GM21717 (cell line): ENCODE measurements at regions not wholly inside any gene's neighbourhood (a gene's known extent, or its start where the extent isn't known, plus 50 kb on each side); places are given as distances from the start of the nearest gene placed in this dataset.

Experiments
- ATAC-seq: cut with Tn5 transposase; IDR thresholded peaks from one replicate; pipeline ENCODE4 v1.9.1; 2021; ENCODE audit warnings: mild to moderate bottlenecking, moderate library complexity; ENCODE audit not compliant: unreplicated experiment

GRCh38 chr1:79859212-79859948, 852.9 kb upstream of the ADGRL4 start:
- ATAC-seq = no peak

DNA sequence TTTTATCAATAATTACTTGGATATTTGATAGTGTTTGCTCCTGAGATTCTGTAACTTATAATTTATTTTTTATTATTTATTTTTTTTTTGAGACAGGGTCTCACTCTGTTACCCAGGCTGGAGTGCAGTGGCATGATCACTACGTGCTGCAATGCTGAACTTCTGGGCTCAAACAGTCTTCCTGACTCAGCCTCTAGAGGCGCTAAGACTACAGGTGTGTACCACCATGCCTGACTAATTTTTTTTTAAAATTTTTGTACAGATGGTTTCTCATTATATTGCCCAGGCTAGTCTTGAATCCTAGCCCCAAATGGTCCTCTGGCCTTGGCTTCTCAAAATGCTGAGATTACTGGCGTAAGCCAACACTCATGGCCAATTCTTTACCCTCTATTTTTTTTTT, 845.5 kb upstream of the ADGRL4 start:
- peak; percentile 58 for ATAC-seq

DNA sequence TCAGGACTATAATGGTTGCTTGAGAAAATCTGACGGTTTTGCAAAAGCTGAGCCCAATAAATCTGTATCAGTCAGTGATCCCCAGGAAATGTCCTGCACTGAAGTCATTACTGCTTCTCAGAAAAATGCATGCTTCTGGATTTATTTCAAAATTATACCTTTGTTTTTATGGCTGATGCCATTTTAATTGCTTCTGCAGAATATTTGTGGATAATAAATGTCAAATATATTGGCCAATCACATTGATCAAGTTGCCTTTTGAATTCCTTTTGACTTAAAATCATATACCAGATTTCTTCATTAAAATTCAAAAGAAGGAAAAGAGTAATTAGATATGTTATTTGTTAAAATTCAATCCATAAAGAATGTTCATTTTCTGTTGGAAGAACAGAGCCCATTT, 842.9 kb upstream of the ADGRL4 start:
- no peak for ATAC-seq

DNA sequence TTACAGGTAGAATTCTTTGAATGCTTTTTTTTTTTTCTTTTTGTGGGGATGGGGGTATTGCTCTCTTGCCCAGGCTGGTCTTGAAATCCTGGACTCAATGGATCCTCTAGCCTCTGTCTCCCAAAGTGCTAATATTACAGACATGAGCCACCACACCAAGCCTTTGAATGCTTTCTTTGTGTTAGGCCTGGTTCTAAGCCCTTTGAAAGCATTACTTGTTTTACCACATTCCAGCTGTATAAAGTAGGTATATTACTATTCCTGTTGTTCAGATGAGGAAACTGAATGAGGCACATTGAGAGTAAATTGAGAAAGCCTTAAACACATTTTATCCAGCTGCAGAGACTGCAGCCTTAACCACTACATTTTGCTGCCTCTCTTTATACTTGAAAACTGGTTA, 841.8 kb upstream of the ADGRL4 start:
- no peak for ATAC-seq

GRCh38 chr1:79847700-79848099, 841.2 kb upstream of the ADGRL4 start:
- no peak for ATAC-seq

DNA sequence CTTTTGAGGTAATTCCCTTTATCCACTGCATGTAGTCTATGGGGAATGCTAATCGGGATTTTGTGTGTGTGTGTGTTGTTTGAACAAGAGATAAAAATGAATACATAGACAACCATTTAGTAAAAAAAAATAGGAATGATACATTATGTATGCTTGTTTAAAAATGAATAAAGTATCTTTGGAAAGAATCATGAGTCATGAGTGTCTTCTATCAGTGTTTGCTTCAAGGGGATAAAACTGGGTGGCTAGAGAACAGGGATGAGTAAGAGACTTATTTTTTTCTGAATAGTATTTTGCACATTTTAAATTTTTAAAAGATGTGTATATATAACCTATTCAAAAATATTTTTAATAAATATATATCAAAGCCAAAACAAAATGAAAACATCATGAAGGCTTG, 839.4 kb upstream of the ADGRL4 start:
- no peak for ATAC-seq

GRCh38 chr1:79842811-79843210, 836.3 kb upstream of the ADGRL4 start:
- no peak for ATAC-seq

GRCh38 chr1:79839882-79840281, 833.4 kb upstream of the ADGRL4 start:
- ATAC-seq = no peak

DNA sequence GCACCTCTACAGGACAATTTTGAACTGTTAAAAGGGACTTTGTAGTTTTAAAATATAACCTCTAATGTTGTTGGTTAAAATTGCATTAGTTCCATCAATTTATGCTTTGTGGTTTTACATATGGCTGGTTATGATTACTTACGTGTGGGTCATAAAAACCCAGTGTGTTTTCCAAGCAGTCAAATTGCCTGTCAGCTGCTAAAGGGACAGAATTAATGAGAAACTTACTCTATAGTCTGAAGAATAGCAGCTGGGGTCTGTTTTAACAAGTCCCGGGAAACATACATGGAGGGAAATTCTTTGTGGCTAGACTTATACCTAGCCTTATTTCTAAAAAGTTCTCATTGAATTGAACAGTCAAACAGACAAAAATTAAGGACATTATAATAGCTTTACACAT, 820.9 kb upstream of the ADGRL4 start:
- no peak for ATAC-seq

DNA sequence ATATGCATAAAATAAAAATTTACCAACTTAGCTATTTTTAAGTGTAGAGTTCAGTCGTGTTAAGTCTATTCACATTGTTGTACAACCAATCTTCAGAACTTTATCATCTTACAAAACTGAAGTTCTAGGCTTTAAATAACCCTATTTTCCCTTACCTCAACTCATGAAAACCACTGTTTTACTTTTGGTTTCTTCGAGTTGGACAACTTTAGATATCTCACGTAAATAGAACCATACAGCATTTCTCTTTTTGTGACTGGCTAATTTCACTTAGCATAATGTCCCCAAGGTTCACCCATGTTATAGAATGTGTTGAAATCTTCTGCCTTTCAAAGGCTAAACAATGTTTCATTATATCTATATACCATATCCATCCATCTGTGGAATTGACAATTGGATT, 819.0 kb upstream of the ADGRL4 start:
- no peak for ATAC-seq

DNA sequence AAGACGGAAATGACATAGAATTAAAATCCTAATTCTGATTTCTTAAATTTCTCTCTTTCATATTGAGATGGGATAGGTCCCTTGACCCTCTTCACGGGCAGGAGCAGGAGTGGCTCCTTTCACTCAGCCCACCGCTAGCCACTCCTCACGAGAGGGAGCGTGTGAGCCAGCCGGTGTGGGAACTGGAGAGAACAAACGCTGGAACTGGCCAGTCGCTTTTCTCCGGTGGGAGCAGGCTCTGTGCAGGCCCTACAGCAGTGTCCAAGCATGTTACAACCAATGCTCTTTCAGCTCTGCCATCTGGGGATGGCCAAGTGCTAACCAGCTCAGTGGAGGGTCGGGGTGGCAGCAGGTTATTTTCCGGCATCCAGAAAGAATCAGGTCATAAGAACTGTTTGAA, 815.5 kb upstream of the ADGRL4 start:
- no peak for ATAC-seq

DNA sequence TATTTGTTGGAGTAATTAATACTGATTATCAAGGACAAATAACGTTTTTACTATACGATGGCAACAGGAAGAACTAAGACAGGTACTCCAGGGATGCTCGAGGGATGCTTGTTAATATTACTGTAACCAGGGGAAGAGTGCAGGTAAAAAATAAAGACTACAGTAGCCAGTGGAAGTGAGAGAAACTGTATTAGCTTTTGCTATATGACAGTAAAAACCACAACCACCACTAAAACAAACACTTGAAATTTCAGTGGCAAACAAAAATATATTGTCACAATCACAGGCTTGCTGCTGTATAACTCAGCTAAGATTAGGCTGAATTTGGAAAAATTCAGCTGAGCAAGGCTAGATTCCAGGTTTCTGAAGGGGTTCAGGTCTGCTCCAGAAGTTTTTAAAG, 812.6 kb upstream of the ADGRL4 start:
- no peak for ATAC-seq

DNA sequence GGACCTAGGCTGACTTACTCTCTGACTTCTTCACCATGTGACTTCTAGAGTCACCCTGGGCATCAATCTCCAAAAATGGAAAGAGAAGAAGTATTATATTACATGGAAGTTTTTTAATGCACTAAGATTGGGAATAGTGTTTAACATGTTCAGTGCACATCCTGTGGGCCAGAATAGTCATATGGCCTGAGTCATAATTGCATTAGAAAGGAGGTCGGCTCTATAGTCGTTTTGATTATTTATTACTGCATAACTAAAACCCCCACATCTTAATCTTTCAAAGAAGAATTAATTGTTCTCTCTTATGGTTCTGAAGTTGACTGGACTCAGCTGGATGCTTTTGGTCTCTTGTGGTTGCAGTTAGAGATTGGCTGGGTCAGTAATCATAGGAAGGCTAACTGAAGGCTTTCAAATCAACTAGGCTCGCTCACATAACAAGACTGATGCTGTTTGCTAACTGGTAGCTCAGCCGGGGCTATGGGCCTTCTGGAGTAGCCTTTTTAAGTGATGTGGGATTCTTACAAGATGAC, 810.6 kb upstream of the ADGRL4 start:
- no peak for ATAC-seq

DNA sequence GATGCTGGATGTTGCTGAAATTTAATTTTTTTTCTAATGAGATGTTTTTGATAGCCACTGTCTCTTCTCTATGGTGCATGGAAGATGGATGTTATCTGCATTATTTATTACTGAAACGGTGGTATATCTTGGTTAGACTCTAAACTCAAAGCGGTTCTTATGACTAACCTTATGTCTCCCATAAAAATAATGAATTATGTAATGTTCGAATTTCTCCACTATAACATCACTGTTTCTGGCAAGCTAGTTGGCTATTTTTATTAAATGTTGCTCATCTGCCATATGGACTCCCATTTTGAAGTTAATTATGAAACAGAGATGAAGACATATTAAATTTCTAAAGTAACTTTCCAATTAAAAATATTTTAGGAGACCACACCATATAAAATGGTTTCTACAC, 808.6 kb upstream of the ADGRL4 start:
- no peak for ATAC-seq

DNA sequence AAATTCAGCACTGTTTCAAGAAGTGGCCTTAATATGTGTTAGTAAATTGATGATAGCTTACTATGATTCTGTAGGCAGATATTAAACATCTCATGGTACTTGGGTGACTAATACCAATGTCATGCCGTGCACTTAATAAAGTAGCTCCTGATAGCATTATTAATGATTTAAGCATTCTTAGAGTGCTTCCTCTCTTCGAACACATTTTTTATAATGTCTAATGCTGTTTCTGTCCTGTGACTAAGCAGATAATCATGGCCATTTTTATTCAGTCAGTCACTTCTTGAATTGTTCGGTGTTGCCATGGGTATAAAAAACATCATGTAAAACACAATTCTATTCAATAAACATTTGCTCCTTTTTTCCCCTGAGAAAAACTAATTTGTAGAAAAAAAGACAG, 804.6 kb upstream of the ADGRL4 start:
- no peak for ATAC-seq

DNA sequence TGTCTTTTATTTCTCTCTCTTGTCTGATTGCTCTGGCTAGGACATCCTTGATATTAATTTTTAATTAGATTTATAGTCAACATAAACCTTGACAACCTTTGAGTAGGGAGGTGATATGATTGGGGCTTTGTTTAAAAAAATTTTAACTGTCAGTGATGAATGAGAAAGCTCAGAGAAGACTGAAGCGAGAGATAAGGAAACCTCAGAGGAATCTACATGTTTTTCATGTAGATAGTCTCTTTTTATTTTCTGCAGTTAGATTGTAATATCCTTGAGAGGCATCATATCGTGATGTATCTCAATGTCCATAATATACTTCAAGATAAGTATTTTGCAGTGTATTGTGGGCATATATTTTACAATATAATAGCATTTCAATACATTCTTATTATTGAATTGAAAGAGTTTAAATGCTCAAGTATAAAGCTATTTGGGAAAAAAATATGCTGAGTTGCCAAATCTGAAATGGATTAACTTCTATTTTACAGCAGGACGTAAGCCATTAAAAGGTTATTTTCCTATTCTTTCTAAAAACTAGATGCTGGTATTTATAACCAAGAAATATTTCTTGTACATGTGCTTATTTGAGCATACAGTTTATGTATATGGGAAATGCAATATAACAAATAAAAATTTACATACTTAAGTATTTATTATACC, 802.4 kb upstream of the ADGRL4 start:
- no peak for ATAC-seq

DNA sequence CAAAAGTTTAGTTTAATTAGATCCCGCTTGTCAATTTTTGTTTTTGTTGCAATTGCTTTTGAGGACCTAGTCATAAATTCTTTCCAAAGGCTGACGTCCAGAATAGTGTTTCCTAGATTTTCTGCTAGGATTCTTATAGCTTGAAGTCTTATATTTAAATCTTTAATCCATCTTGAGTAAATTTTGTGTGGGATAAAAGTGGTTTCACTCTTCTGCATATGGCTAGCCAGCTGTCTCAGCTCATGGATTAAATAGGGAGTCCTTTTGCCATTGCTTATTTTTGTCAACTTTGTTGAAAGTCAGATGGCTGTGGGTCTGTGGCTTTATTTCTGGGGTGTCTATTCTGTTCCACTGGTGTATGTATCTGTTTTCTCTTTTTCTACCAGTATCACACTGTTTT, 801.3 kb upstream of the ADGRL4 start:
- no peak for ATAC-seq

GRCh38 chr1:79797487-79797886, 791.0 kb upstream of the ADGRL4 start:
- no peak for ATAC-seq

DNA sequence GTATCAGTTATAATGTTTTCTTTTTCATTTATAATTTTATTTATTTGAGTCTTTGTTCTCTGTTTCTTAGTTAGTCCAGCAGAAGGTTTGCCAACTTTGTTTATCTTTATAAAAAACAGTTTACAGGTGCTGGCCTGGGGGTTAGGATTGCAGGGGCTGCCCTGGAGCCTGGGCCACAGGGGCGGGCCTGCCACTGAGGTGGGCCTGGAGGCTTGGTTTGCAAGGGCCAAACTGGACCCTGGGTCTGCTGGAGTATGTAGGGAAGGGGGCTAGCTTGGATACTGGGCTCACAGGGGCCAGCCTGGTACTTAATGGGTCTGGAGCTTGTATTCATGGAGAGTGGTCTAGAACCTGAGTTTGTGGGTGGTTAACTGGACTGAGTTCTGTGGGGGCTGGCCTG, 789.9 kb upstream of the ADGRL4 start:
- no peak for ATAC-seq

DNA sequence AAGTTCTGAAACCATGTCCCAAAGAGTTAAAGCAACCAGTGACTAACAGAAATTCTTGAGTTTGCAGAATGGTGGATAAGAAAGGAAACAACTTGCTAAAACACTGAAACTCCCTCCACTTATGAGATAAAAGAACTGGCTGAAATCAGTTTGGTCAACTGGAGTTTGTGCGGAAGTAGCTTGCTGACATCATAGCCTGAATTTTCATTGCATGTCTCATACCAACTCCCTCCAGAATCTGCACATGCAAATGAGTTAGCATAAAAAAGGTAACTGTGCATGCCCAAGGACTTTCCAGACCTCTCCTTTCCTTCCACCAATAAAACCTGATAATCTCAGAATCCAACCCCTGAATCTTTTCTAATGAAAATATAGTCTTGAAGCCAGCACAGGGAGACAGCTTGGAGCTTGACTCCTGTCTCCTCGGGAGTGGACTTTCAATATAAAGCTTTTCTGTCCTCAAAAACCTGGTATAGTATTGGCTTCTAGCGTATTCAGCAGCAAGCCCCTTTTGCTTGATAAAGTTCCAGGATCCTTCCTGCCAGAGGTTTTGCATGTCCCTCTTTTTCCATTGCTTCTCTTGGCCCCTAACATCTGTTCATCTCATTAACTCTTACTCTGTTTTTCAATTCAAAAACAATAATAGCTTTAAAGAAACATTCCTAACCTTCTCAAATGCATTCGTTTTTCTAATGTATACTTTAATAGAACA, 785.8 kb upstream of the ADGRL4 start:
- no peak for ATAC-seq

GRCh38 chr1:79791488-79792218, 785.1 kb upstream of the ADGRL4 start:
- no peak for ATAC-seq
